Type B pancreatic cell (in vitro differentiated cells): ENCODE measurements at regions not wholly inside any gene's neighbourhood (a gene's known extent, or its start where the extent isn't known, plus 50 kb on each side); places are given as distances from the start of the nearest gene placed in this dataset.
"Not testable (repeated sequence)": the region's sequence is repeated elsewhere in the genome, so short reads cannot be mapped to it uniquely, and the experiment has no call there.

Experiments used
- DNase-seq: peaks from one replicate; pipeline ENCODE4 v3.0.0; 2021; ENCODE audit warnings: mixed read lengths; ENCODE audit not compliant: unreplicated experiment; ENCODE audit errors: extremely low spot score
- H3K27ac Mint-ChIP-seq: 2 replicates; pipeline ENCODE4 v1.8.0; 2021; ENCODE audit warnings: mild to moderate bottlenecking, mixed read lengths
- H3K27me3 Mint-ChIP-seq: 2 replicates; pipeline ENCODE4 v1.8.0; 2021; ENCODE audit warnings: mixed read lengths
- H3K36me3 Mint-ChIP-seq: 2 replicates; pipeline ENCODE4 v1.8.0; 2021; ENCODE audit warnings: mixed read lengths
- H3K4me1 Mint-ChIP-seq: one replicate; pipeline ENCODE4 v1.8.0; 2021; ENCODE audit warnings: mixed read lengths; ENCODE audit not compliant: unreplicated experiment
- H3K4me3 Mint-ChIP-seq: 2 replicates; pipeline ENCODE4 v1.8.0; 2021; ENCODE audit warnings: mild to moderate bottlenecking, mixed read lengths
- H3K9me3 Mint-ChIP-seq: 2 replicates; pipeline ENCODE4 v1.8.0; 2021; ENCODE audit warnings: mixed read lengths
- TF ChIP-seq, protein P1 (sequence below): fragments of 200-600 bp; sonication (generic); conservative IDR thresholded peaks from 2 replicates; pipeline ENCODE4 v1.5.0; 2021; ENCODE audit warnings: antibody characterized with exemption, mild to moderate bottlenecking

DNA sequence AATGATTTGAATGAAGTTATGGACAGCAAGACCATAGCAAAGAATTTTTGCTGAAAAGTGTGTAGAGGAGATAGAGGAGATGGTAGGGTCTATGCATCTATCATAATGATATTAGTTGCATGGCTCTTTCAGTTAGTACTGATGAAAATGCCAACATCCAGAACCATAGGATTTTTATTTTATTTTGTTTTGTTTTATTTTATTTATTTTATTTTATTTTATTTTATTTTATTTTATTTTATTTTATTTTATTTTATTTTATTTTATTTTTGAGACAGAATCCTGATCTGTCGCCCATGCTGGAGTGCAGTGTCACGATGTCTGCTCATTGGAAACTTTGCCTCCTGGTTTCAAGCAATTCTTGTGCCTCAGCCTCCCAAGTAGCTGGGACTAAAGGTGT lies 1021.1 kb upstream of the ZEB2 start:
- Mint-ChIP-seq H3K4me3 (no peak overlapping the region), H3K27me3 (peaks cover 7% of the 10 kb centered on the region), H3K36me3 (no peaks in the 10 kb centered on the region), H3K4me1 (peaks cover 10% of the 10 kb centered on the region), H3K9me3 (peaks cover 10% of the 10 kb centered on the region), H3K27ac (no peak overlapping the region)
- DNase-seq: no peak
- TF ChIP-seq, protein P1, sequence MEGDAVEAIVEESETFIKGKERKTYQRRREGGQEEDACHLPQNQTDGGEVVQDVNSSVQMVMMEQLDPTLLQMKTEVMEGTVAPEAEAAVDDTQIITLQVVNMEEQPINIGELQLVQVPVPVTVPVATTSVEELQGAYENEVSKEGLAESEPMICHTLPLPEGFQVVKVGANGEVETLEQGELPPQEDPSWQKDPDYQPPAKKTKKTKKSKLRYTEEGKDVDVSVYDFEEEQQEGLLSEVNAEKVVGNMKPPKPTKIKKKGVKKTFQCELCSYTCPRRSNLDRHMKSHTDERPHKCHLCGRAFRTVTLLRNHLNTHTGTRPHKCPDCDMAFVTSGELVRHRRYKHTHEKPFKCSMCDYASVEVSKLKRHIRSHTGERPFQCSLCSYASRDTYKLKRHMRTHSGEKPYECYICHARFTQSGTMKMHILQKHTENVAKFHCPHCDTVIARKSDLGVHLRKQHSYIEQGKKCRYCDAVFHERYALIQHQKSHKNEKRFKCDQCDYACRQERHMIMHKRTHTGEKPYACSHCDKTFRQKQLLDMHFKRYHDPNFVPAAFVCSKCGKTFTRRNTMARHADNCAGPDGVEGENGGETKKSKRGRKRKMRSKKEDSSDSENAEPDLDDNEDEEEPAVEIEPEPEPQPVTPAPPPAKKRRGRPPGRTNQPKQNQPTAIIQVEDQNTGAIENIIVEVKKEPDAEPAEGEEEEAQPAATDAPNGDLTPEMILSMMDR: no peak

DNA sequence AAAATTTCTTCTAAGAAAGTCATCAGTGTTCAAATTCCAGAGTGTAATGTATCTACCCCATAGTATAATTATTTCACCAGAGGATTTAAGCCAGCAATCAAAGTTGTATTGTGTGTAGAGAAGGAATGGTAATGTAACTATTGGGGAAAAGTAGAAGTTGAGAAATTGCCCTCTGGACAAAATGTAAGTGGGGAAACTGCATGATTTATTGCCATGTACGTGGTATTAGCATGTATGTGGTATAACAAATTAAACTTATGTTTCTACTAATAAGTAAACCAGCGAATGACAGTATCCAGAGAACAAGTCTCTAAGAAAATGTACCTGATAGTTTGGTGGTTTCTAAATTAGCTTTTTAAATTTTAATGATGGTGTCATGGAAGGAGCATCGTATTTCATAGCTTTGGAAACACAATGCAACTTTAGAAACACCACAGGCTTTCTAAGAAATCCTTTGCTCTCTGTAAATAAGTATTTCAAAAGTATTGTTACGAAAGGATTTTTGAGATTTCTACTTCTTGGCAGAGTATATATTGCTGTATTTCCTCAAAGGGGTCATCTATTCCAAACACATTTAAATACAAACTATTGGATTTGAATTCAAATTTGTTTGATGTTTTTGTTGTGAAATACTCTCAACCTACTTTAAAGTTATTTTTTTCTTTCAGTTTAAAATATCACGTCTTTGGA lies 1018.9 kb upstream of the ZEB2 start:
- H3K4me3 Mint-ChIP-seq: no peak overlapping the region
- H3K9me3 Mint-ChIP-seq: peaks cover 7% of the 10 kb centered on the region
- no peak overlapping the region for H3K27ac Mint-ChIP-seq
- TF ChIP-seq, protein P1: no peak
- DNase-seq: no peak
- H3K27me3 Mint-ChIP-seq: peaks cover 12% of the 10 kb centered on the region
- no peaks in the 10 kb centered on the region for H3K36me3 Mint-ChIP-seq
- H3K4me1 Mint-ChIP-seq: peaks cover 10% of the 10 kb centered on the region

DNA sequence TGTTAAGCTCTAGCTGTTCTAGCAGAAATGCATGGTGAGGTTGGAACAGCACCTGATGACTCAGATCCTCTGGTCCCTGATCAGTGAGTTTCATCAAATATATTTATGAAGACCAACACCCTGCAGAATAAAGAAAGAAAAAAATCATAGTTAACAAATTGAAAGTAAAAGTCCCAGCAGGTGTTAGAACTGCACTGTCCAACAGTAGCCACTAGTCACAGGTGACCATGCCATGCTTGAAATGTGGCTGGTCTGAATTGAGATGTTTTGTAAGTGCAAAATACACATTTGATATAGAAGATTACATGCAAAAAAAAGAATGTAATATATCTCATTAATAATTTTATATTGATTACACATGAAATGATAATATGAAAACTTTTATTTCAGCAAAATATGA lies 1010.7 kb upstream of the ZEB2 start:
- Mint-ChIP-seq H3K27me3 (peaks cover 2% of the 10 kb centered on the region), H3K9me3 (no peaks in the 10 kb centered on the region), H3K4me1 (peaks cover 8% of the 10 kb centered on the region), H3K4me3 (no peak overlapping the region), H3K36me3 (no peaks in the 10 kb centered on the region), H3K27ac (no peak overlapping the region)
- DNase-seq: no peak
- TF ChIP-seq, protein P1: no peak

DNA sequence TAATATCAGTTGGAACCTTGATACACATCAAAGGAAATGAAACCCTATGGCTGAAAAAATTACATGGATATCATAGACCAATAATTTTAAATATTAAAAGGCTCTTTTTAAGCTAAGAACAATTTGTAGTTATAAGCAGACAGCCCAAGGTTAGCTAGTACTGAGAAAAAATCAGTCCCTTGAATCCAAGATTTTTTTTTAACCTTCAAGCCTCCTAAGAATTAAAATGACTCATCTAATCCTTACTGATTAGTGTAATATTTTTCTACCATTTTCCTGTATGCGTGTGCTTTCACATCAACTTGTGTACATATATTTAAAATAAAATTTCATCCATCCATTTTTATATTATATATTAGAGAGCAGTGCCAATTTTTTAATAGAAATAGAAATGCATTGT lies 1004.9 kb upstream of the ZEB2 start:
- H3K36me3 Mint-ChIP-seq: no peaks in the 10 kb centered on the region
- no peak for DNase-seq
- peaks cover 8% of the 10 kb centered on the region for H3K4me1 Mint-ChIP-seq
- no peaks in the 10 kb centered on the region for H3K27me3 Mint-ChIP-seq
- no peaks in the 10 kb centered on the region for H3K9me3 Mint-ChIP-seq
- TF ChIP-seq, protein P1: no peak
- H3K27ac Mint-ChIP-seq: no peak overlapping the region
- no peak overlapping the region for H3K4me3 Mint-ChIP-seq

DNA sequence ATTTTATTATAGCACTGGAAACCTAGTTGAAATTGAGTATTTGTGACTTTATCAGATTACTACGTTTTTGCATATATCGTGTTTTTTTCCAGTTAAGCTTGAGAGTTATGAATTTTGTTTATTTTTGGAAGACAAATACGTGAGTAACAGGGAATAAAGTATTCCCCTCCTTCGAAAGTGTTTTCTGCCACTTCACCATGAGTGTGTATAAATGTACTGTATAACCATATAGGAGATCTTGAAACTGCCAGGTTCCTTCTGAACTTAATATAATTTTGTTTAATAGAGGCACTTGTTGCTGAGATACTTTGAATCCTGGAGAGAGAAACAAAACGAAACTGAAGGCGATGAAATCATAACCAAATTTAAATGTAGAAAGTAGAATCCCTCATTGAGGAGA lies 1004.4 kb upstream of the ZEB2 start:
- TF ChIP-seq, protein P1: no peak
- no peaks in the 10 kb centered on the region for H3K36me3 Mint-ChIP-seq
- H3K27me3 Mint-ChIP-seq: no peaks in the 10 kb centered on the region
- no peak overlapping the region for H3K4me3 Mint-ChIP-seq
- no peaks in the 10 kb centered on the region for H3K9me3 Mint-ChIP-seq
- no peak overlapping the region for H3K27ac Mint-ChIP-seq
- DNase-seq: no peak
- peaks cover 8% of the 10 kb centered on the region for H3K4me1 Mint-ChIP-seq

DNA sequence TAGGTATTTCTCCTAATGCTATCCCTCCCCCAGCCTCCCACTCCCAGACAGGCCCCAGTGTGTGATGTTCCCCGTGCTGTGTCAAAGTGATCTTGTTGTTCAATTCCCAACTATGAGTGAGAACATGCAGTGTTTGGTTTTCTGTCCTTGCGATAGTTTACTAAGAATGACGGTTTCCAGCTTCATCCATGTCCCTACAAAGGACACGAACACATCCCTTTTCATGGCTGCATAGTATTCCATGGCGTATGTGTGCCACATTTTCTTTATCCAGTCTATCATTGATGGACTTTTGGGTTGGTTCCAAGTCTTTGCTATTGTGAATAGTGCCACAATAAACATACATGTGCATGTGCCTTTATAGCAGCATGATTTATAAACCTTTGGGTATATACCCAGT lies 999.3 kb upstream of the ZEB2 start:
- H3K27ac Mint-ChIP-seq: not testable (repeated sequence)

More for the DNA sequence above, 999.3 kb upstream of the ZEB2 start:
- H3K27me3 Mint-ChIP-seq, H3K4me3 Mint-ChIP-seq, H3K36me3 Mint-ChIP-seq, H3K9me3 Mint-ChIP-seq, H3K4me1 Mint-ChIP-seq, DNase-seq: not testable (repeated sequence)
